Islet of Langerhans (tissue), 1 donor: ENCODE measurements at regions not wholly inside any gene's neighbourhood (a gene's known extent, or its start where the extent isn't known, plus 50 kb on each side); places are given as distances from the start of the nearest gene placed in this dataset.
"Not testable (repeated sequence)": the region's sequence is repeated elsewhere in the genome, so short reads cannot be mapped to it uniquely, and the experiment has no call there.

ENCODE experiments used
- FAIRE-seq: peaks from one replicate; lab custom pipeline; 2011; peaks lifted over from hg19 to GRCh38; lab: Jason Lieb, UNC

DNA sequence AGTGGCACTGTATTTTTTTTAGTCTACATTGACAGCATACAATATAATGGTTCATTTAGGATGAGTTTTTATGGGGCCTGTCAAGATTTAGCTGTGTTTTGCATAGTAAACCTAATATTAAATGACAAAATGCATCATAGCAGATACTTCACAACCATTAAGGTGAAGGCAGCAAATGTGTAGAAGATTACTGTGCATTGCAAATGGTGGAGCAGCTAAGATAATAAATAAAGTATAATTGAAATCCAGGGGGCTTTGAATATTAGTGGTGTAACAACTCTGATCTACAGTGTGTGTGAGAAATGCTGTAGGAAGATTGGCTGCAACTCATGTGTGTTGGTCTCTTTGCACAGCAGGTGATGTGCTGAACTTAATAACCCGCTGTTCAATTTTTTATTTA, 801.9 kb upstream of the CITED2 start:
- no peak for FAIRE-seq

DNA sequence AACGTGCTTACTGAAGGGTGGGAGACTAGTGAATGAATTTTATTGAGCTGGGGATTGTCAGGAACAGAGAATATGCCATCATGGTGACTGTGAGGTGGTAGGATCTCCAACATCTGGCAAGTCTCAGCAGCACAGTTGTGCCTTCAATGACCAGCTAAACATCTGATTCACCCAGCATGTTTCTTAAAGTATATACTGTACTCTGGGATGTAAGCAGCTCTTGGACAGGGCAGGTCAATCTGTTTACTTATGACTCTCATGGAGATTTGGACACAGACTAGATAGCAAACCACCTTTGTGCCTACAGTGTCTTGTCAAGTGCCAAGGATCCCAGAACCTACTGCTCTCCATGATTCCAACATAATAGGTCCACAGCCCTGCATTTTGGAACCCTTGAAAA, 801.0 kb upstream of the CITED2 start:
- no peak for FAIRE-seq

- FAIRE-seq, result no peak
Measured at GRCh38 chr6:140174524-140174923, 800.1 kb upstream of the CITED2 start.

- no peak for FAIRE-seq
Measured at GRCh38 chr6:140168365-140168764, 793.9 kb upstream of the CITED2 start.

DNA sequence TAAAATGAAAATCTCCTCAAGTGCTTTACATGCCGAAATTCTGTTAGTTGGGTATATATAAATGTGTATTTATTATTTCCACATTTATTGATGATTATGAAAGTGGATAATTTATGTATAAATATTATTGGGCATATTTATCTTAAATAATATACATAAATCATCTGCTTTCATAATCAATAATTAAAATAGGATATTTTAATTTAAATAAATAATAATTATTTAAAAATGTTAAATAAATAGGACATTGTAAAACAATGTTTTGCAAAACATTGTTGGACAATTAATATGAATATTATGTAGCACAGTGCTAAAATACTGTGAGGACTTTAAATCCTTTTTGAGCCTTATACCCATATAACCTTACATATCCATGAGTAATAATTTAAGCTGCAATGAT, 786.5 kb upstream of the CITED2 start:
- FAIRE-seq, result peak; percentile 71

- FAIRE-seq, result no peak
Measured at GRCh38 chr6:140160494-140160893, 786.0 kb upstream of the CITED2 start.

DNA sequence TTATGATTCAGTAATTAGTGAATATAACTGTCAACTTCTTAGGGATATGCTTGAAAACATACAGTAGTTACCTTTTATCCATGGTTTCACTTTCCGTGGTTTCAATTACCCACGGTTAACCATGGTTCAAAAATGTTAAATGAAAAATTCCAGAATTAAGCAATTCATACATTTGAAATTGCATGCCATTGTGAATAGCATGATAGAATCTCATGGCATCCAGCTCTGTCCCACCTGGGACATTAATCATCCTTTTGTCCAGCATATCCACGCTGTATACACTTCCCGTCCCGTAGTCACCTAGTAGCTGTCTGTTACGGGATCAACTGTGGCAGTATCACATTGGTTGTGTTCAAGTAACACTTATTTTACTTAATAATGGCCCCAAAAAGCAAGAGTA, 781.7 kb upstream of the CITED2 start:
- FAIRE-seq, result no peak

DNA sequence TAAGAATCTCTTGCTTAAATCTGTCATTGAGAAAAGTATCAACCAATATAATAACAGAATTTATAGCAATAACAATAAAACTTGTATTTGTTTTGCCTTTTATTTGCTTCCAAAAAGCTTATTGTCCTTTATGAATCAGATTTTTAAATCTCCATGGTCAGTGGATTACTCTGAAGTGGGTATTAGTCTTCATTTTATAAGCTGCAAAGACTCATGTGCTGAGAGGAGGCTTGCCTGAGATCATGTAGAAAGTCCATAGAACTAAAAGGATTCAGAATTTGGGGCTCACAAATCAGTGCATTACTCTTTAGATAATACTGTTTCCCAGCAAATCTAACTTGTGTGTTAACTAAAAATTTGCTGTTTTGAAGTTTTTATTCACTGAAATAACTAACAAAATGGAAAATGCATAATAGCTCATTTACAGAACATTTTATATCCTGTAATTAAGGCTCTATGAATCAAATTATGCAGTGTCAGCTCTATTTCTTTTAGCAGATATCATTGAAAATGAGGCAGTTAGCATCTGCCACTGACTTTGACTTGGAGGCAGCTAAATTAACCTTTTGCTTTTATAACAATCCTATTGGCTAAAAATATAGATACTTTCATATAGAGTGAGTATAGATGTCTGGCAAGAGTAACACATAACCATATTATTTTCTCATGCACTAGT, 781.1 kb upstream of the CITED2 start:
- peak; percentile 49 for FAIRE-seq

DNA sequence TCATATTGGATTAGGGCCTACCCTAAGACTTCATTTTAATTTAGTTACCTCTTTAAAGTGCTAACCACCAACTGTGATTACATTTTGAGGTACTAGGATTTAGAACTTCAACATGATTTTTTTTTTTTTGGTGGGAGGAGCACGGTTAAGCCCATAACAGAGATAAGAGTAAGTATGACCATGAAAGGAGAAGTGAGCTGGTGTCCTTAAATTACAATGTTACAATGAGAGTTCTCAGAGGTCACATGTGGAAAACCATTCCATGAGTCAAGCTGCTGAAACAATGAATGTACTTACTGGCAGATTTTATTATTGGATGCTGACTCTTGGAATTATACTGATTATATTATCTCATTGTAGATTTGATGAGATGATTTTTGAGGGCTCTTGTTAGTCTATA, 779.3 kb upstream of the CITED2 start:
- no peak for FAIRE-seq

GRCh38 chr6:140147825-140148814, 773.7 kb upstream of the CITED2 start:
- FAIRE-seq, result not testable (repeated sequence)

DNA sequence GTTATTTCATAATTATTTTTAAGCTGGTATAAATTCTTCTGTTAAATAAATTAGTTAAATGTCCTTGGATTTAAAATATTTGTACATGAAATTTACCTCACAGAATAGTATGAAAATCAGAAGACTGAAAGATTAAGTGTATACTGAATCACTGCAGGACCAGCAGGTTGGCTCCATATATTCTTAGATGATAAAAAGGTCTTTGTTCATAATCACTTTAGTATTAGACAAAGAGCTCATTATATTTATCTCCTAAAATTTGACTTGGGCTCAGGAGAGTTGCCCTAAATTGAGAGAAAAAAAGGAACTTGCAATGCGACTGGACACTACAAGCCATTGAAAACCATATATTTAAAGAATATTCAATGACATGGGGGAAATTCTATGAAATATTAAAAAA, 766.4 kb upstream of the CITED2 start:
- FAIRE-seq, result no peak

DNA sequence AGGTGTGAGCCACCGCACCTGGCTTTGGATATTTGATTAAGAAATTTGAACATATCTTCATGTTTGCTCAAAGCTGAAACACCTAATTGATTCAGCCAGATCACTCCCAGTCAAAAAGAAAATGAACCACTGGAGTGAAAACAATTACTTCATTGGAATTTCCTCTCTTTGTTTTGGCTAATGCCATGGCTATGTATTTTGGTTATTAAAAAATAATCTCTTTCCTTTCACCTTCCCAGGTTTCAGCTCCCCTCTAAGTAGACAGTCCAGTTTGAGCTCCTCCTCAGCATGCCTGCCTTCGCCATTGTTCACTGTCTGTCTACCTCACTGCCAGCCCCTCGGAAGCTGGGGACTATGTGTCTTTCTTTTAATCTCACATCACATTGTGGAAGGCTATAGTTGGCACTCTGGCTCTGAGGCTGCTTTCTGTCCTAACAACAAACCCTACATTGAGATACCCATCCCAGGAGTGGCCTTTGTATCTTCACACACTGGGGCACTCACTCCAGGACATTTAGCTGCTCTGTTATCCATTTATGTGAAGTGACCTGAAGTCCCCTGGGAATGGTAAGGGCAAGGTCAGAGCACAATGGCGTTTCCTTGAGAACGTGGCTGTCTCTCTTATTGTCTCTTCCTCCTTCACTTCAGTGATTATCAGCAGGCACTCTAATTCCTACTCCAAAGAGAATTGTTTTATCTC, 764.0 kb upstream of the CITED2 start:
- no peak for FAIRE-seq

- FAIRE-seq, result no peak
Measured at GRCh38 chr6:140134224-140134623, 759.8 kb upstream of the CITED2 start.

DNA sequence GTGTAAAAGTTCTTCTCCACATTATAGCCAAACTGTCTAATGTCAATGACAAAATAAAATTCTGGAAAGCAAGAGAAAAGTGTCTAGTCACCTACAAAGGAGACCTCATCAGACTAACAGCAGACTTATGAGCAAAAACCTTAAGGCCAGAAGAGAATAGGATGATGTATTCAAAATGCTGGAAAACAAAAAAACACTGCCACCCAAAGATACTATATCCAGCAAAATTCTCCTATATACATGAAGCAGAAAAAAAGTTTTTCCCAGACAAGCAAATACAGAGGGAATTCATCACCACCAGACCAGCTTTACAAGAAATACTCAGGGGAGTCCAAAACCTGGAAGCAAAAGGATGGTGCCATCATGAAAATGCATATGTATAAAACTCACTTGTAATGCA, 755.6 kb upstream of the CITED2 start:
- FAIRE-seq, result no peak

GRCh38 chr6:140124498-140124897, 750.0 kb upstream of the CITED2 start:
- no peak for FAIRE-seq

- FAIRE-seq, result no peak
Measured at GRCh38 chr6:140108167-140108566, 733.7 kb upstream of the CITED2 start.

DNA sequence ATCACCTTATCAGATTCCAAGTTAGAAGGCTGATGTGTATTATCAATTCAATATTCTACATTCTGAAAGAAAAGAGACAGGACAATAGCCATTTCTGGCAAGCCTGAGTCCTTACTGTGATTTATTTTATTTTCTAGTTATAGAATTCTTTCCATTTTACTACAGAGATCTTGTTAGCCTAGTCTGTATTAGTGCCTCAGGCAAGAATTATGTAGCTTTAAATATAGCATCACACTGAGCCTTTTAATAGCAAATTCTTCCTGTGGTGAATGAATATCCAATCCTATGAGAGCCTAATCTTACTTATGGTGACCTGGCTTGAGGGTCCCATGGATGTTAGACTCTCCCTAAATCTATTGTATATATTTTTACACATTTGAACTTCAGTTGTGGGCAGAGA, 732.8 kb upstream of the CITED2 start:
- FAIRE-seq, result no peak

- no peak for FAIRE-seq
Measured at GRCh38 chr6:140105857-140106256, 731.4 kb upstream of the CITED2 start.

DNA sequence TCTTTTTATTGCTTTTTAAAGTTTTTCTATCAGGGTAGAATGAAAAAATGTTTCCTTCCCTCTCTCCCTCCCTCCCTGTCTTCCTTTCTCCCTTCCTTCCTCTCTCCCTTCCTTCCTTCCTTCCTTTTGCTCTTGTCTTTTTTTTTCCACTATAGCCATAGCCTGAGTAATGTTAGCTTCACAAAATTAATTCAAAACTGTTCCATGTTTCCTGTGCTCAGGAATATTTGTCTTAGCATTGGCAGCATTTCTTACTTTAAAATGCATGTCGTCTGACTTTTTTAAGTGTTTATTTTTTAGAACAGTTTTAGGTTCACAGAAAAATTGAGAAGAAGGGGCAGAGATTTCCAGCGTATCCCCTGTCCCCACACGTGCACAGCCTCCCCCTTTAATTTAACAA, 730.8 kb upstream of the CITED2 start:
- no peak for FAIRE-seq

DNA sequence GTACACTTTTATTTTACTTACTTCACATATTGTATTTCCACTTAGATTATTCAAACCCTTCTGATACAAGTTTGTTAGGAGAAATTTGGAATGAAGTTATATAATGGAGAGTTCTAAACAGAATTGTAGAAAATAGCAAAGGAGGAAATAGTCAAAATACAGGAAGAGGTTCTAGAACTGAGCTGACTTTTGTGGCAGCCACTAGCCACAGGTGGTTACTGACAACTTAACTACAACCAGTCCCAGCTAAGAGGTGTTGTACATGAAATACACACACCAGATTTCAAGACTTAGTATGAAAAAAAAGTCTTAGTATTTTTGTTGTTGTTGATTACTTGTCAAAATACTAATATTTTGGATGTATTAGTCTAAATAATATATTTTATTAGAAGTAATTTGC, 727.4 kb upstream of the CITED2 start:
- FAIRE-seq, result no peak

- no peak for FAIRE-seq
Measured at GRCh38 chr6:140101367-140101766, 726.9 kb upstream of the CITED2 start.

DNA sequence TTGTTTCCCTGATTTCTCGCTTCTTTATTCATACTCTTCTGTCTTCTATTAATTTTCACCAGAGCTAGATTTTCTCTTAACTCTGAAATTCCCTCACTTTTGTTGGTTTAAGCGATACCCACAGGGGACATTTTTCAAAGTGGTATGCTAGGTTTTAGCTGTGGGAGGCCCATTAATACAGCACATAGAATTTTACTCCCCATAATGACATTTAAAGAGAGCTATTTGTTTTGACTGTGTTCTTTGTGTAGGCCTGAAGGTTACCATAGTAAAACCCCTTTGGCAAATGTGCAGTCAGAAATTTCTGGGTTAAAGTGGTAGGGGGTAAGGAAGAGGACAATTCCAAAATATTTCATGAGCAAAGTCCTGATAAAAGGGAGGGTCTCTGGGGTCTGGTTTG, 721.1 kb upstream of the CITED2 start:
- no peak for FAIRE-seq

DNA sequence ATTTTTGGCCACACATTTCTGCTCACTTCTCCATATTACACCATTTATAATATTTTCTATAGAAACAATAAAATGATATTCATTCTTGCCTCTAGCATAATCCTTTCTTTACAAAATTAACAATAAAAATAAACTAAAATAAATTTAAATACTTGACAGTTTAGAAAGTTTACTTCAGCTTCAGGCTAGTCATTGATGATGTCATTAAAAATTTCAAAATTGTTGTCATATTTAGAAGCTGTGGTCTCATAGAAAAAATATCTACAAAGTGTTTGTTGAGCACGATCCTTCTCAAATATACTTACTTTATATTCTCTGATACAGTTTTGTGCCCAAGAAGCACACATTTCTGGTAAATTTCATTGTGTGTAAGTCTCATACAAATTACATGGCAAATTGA, 717.4 kb upstream of the CITED2 start:
- no peak for FAIRE-seq
